ENCODE measurements at regions not wholly inside any gene's neighbourhood (a gene's known extent, or its start where the extent isn't known, plus 50 kb on each side); places are given as distances from the start of the nearest gene placed in this dataset.

DNA sequence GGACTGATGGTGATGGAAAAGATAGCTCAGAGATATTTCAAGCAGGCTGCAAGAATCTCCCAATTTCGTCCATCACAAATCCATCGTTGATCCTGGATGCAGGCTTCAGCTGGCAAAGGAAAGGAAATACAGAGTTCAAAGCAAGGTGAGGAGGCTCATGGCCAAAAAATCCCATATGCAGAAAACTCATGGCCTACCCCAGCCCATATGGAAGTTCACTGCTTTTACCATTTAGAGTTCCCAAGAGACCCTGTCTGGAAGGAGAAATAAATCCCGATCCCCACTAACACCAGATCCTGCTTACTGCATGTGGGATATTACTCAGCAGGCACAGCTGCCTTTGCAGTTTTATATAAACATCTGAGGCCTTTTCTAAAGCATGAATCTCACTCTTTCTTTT, 412.9 kb upstream of the SPRY2 start:
- Histone ChIP-seq H3K9ac (no peak overlapping the region), H4K20me1 (ENCODE audit: insufficient read depth) (no peaks in the 10 kb centered on the region), H3K4me3 (IDR thresholded peaks at IDR 0.05; ENCODE audit: insufficient read depth, low read depth, low read length) (no peak overlapping the region), H3K27me3 (ENCODE audit: insufficient read depth, low read depth) (no peaks in the 10 kb centered on the region), H3K36me3 (ENCODE audit: insufficient read depth) (no peaks in the 10 kb centered on the region), H2AFZ (ENCODE audit: low read depth) (no peak overlapping the region), H3K4me1 (ENCODE audit: low read depth, poor library complexity, severe bottlenecking) (no peaks in the 10 kb centered on the region), H3K4me2 (no peak overlapping the region), H3K79me2 (ENCODE audit: insufficient read depth, low read depth) (no peaks in the 10 kb centered on the region), H3K27ac (no peak overlapping the region)
- no peak for TF ChIP-seq CTCF (conservative IDR thresholded peaks at IDR 0.05; ENCODE audit: low read depth, low read length)

DNA sequence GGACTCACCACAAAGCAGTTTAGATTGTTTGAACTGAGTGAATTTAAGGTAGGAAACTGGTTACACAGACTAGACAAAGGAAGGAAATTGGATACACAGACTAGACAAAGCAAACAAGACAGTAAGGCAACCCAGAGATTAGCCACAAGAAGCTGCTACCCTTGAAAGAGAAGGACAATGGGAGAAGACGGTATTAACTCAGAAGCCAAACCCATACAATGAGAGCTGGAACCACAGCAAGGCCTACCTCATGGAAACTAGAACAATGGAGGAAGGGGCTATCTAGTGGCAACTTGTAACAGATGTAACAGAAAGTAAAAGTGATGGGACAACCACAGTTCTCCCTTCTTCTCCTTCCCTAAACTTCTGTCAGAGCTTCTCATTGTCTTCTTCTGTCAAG, 410.9 kb upstream of the SPRY2 start:
- H4K20me1 ChIP-seq (ENCODE audit: insufficient read depth) = no peaks in the 10 kb centered on the region
- H3K36me3 ChIP-seq (ENCODE audit: insufficient read depth) = no peaks in the 10 kb centered on the region
- H3K27ac ChIP-seq = no peak overlapping the region
- no peak overlapping the region for H2AFZ ChIP-seq (ENCODE audit: low read depth)
- H3K4me2 ChIP-seq = no peak overlapping the region
- H3K27me3 ChIP-seq (ENCODE audit: insufficient read depth, low read depth) = no peaks in the 10 kb centered on the region
- H3K79me2 ChIP-seq (ENCODE audit: insufficient read depth, low read depth) = no peaks in the 10 kb centered on the region
- H3K4me3 ChIP-seq (IDR thresholded peaks at IDR 0.05; ENCODE audit: insufficient read depth, low read depth, low read length) = no peak overlapping the region
- TF ChIP-seq CTCF (conservative IDR thresholded peaks at IDR 0.05; ENCODE audit: low read depth, low read length) = no peak
- H3K4me1 ChIP-seq (ENCODE audit: low read depth, poor library complexity, severe bottlenecking) = no peaks in the 10 kb centered on the region
- H3K9ac ChIP-seq = no peak overlapping the region

DNA sequence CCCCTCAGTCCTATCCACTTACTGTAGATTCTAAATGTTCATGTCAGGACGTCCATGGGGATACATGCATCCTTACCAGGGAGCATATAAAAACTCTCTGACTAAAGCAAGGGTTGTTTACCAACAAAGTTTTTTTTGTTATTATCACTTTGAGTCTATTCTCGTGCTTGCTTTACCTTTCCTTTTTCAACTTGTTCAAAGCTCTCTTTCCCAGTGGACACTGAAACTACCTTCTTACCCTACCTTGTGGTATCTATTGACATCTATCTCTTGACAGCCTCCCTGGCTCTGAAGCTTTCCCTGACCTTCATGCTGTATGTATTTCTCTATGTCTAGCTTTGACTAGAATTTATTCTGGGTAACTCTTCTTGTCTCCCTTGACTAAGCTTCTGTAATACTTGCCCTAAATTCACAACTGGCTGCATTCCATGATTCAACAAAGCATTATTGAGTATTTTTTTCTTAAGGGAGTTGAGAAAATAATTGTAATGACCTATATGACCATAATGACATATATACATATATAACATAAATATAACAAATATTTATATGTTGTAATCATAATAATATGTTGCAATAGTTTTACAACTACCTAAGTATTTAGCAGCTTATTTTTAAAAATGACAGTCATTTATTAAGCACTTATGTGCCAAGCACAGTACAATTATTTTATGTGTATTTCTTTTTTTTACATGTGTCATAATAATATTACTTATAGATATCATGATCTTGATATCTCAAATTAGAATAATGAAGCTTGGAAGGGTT, 403.4 kb upstream of the SPRY2 start:
- Histone ChIP-seq H3K4me1 (ENCODE audit: low read depth, poor library complexity, severe bottlenecking) (no peaks in the 10 kb centered on the region), H2AFZ (ENCODE audit: low read depth) (no peak overlapping the region), H3K9ac (no peak overlapping the region), H4K20me1 (ENCODE audit: insufficient read depth) (no peaks in the 10 kb centered on the region), H3K27ac (no peak overlapping the region), H3K4me3 (IDR thresholded peaks at IDR 0.05; ENCODE audit: insufficient read depth, low read depth, low read length) (no peak overlapping the region), H3K36me3 (ENCODE audit: insufficient read depth) (no peaks in the 10 kb centered on the region), H3K79me2 (ENCODE audit: insufficient read depth, low read depth) (no peaks in the 10 kb centered on the region), H3K27me3 (ENCODE audit: insufficient read depth, low read depth) (no peaks in the 10 kb centered on the region), H3K4me2 (no peak overlapping the region)
- TF ChIP-seq CTCF (conservative IDR thresholded peaks at IDR 0.05; ENCODE audit: low read depth, low read length) = no peak

- no peak for TF ChIP-seq CTCF (conservative IDR thresholded peaks at IDR 0.05; ENCODE audit: low read depth, low read length)
- no peak overlapping the region for H2AFZ ChIP-seq (ENCODE audit: low read depth)
- no peak overlapping the region for H3K9ac ChIP-seq
- H3K4me2 ChIP-seq = no peak overlapping the region
- H3K79me2 ChIP-seq (ENCODE audit: insufficient read depth, low read depth) = no peaks in the 10 kb centered on the region
- H3K27ac ChIP-seq = no peak overlapping the region
- H3K4me1 ChIP-seq (ENCODE audit: low read depth, poor library complexity, severe bottlenecking) = no peaks in the 10 kb centered on the region
- no peaks in the 10 kb centered on the region for H3K27me3 ChIP-seq (ENCODE audit: insufficient read depth, low read depth)
- H3K4me3 ChIP-seq (IDR thresholded peaks at IDR 0.05; ENCODE audit: insufficient read depth, low read depth, low read length) = no peak overlapping the region
- H4K20me1 ChIP-seq (ENCODE audit: insufficient read depth) = no peaks in the 10 kb centered on the region
- no peaks in the 10 kb centered on the region for H3K36me3 ChIP-seq (ENCODE audit: insufficient read depth)
These were observed 401.1 kb upstream of the SPRY2 start for GRCh38 chr13:80742033-80742432.

Data from KMS-11 (cell line).